NCI-H146 (cell line): ENCODE measurements at regions not wholly inside any gene's neighbourhood (a gene's known extent, or its start where the extent isn't known, plus 50 kb on each side); places are given as distances from the start of the nearest gene placed in this dataset.

Source experiments
- DNase-seq: peaks from one replicate; lab custom pipeline; 2025; lab: John Stamatoyannopoulos, UW

- DNase-seq = no peak
Measured at GRCh38 chr1:17877316-17877715, 122.2 kb downstream of the ACTL8 start.

- DNase-seq = no peak
Measured at GRCh38 chr1:17877896-17878295, 122.8 kb downstream of the ACTL8 start.

GRCh38 chr1:17878837-17879236 is 123.7 kb downstream of the ACTL8 start:
- DNase-seq = no peak

GRCh38 chr1:17880449-17880848 is 125.3 kb downstream of the ACTL8 start:
- no peak for DNase-seq

DNA sequence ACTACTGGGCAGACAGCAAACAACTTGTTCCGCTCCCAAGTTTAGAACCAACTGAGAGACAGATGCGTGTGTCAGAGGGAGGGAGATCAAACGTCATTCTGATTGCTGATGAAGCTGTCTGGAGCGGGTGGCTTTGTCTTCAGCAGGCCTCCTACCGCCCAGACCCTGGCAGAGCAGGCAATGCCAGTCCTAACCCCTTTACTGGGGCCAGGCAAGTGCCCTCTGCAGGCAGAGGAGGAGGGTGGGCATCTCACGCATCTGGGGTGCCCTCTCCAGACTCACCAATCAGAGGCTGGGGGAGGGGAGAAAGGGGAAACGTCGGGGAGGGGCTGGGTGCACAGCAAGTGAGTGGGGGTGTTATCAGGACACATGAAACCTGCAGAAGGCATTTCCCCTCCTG is 126.6 kb downstream of the ACTL8 start:
- no peak for DNase-seq

- no peak for DNase-seq
Measured at GRCh38 chr1:17883136-17883535, 128.0 kb downstream of the ACTL8 start.

DNA sequence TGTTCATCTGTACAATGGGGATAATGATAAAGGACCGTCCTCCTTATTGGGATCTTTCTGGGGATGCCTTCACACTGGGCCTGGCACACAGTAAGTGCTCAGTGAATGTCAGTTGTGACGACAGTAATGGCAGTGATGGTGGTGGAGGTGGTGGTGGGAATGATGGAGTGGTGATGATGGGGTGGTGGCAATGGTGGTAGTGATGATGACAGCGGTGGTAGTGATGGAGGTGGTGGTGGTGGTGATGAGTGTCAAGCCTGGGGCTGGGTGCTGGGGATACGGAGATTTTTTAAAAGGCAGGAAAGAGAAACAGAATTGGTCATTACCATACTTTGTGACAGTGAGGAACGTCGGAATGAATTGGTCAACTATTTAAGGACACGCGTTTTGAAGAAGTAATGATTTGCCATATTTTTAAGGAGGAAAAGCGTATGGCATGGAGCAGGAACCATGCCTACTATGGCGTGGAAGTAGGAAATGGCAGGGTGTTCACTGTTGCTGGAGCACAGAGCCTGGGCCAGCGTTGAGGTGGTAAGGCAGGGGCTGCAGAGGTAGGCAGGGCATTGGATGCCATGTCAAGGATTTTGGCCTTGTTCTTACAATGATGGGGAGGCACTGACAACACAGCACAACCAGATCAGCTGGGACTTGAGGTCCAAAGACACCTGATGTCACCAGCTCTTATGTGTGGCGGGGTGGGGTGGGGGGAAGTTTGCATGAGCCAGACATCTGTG is 128.7 kb downstream of the ACTL8 start:
- no peak for DNase-seq

DNA sequence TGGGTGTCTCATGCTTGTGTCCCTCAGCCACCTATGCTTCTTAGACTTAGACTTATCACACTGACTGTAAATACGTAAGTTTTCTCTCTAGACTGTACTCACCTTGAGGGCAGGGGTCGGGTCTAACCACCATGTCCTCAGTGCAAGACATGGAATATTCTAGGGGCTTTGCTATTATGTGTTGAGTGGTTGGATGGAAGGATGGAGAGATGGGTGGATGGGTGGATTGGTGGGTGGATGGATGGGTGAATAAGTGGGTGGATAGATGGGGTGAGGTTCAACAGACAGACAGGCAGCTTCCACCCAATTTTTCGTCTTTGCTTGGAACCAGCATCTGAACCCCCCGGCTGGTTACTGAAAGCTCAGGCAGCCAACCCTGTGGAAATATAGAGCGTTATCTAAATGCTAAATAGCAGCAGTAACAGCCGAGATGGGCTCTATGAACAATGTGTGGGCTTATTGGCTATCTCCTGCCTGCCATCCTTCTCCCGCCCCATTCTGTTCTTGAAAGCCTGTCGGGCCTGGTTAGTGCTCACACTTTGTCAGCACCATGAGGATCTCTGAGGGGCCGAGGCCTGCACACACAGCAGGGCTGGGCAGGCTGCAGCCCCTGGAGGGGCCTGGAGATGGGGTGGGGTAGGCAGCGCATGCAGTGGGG is 130.7 kb downstream of the ACTL8 start:
- DNase-seq = no peak

DNA sequence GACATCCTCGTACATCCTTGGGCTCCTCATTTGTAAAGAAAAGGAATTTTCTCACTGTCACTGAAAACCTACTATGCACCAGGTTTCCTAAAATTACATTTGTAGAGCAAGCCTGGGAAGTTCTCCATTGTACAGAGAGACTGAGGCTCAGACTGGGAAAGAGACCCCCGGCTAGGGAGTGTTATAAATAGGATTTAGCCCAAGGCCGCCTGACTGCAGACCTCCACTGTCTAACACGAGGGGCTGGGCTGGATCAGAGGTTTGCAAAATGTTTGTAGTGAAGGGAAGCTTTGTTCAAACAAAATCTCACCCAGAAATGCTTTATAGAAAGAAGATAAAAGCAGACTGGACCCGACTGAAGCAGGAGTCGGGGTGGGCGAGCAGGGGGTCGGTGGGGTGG is 131.3 kb downstream of the ACTL8 start:
- DNase-seq = no peak

DNA sequence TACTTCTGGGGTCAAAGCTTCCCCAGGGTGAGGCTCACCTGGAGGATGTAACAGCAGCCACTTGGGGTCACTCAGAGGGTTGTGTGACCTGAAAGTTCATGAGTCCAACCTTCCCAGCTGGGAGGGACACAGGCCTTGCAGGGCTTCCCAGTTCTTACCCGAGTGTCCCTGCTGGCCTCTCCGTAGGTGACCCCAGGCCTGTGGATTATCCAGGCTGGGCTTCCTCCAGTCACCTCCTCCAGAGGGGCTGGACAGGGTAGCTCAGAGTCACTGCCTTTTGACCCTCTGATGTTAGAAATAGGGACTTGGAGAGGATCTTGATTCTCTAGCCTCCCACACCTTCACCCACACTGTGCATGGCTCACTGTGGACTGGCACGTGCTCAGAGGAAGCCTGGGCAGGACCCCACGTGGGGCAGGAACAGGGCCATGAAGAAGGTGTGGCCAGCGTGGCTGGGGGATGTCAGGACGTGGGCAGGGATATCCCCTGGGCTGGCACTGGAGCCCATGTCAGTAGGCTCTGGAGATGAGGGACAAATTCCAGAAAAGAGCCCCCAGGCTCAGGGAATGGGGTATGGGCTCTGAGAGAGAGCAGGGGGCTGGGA is 131.8 kb downstream of the ACTL8 start:
- no peak for DNase-seq

DNA sequence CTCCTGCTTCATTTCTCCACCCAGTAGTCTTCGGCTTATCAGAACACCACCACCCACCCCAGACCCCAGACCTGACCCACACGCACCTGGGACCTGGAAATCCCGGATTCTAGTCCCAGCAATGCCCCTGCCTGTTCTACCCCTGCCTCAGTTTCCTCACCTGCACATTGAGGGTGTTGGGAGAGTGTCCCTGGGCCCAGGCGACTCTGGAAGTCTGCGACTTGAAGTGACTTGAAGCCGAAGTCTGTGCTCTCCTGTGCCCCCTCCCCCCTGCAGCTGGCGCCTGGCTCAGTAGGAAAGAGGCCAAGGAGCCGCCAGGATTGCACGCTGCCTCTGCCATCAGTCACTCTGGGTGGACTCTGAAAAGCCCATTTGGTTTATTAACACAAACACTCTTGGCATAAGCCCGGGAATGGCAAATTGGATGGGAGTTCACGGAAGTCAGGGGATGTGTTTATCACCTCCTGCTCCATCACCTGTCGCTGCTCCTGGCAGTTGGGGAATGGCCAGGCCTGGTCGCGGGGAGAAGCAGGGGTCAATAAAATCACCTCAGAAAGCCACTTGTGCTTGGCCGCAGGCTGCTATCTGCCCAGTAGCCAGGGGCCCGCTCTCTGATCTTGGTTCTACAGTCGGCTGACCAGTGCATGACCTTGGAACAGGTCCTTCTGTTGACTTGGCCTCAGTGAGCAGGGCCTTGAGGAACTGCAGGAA is 132.7 kb downstream of the ACTL8 start:
- DNase-seq = no peak

GRCh38 chr1:17890056-17890814 is 135.1 kb downstream of the ACTL8 start:
- no peak for DNase-seq

DNA sequence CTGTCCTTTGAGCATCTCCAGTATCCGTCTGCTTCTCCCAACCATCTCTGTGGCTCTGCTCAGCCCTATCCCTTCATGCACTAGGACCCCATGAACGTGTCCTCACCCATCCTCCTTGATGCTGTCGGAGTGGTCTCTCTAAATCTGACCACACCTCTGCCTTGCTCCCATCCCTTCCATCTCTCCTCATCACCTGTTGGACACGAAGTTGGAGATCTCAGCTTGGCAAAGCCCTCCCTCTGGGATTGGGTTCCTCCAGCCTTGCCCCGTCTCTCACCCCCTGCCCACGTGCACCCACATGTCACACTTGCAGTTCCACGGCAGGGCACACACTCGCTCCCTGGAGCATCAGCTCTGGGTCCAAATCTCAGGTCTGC is 135.7 kb downstream of the ACTL8 start:
- no peak for DNase-seq

DNA sequence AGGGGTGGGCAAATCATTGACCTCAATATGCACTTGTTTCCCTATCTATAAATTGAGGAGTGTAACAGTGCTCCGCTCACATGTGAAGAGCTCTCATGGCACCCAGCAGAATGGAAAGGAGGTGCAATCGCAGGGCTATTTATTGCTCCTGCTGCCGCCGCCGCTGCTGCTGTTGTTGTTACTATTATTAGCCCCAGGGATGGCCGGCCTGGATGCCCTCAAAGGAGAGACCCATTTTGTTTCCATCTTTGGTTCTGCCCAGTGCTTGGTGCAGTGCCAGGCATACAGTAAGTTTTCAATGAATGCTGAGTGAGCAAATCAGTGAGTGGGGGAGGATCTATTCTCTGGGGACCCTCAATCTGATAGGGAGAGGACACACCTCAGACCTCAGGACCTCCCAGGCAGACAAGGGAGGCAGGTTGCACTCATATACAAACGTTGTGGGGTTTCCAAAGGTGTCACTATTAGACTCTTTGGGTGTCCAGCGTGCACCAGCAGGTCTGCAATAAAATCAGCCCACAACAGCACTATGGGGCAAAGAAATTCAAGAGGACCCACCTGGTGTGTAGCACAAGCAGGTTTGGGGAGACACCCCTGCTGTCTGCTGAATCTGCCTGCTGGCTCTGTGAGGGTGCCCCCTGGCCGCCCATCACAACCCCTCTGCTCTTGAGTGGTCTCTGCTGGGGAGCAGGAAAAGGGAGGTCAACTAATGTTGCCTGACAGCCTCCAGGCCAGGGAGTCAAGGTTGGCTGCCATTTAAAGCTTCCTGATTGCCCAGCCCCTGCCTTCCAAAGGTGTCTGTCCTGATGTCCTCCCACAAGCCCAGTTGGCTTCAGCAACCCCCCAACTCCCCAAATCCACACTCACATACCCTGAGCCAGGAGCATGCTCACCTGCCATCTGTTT is 136.3 kb downstream of the ACTL8 start:
- no peak for DNase-seq

GRCh38 chr1:17892225-17892624 is 137.1 kb downstream of the ACTL8 start:
- no peak for DNase-seq

DNA sequence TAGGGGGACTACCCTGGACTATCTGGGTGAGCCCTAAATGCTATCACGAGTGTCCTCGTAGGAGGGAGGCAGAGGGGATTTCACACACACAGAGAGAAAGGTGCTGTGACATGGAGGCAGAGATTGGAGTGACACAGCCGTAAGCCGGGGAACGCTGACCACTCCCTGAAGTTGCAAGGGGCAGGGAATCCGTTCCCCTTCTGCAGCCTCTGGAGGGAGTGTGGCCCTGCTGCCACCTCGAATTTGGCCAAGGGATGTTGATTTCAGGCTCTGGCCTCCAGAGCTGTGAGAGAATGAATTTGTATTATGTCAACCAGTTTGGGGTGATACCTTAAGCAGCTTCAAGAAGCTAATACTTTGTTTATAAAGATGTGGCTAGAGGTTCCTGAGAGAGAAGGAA is 137.7 kb downstream of the ACTL8 start:
- DNase-seq = no peak

GRCh38 chr1:17893891-17894631 is 138.9 kb downstream of the ACTL8 start:
- no peak for DNase-seq

- DNase-seq = no peak
Measured at GRCh38 chr1:17895401-17895800, 140.3 kb downstream of the ACTL8 start.

- DNase-seq = no peak
Measured at GRCh38 chr1:17895986-17896385, 140.9 kb downstream of the ACTL8 start.

- no peak for DNase-seq
Measured at GRCh38 chr1:17903386-17903785, 148.3 kb downstream of the ACTL8 start.
